H9 (cell line): ENCODE measurements at regions not wholly inside any gene's neighbourhood (a gene's known extent, or its start where the extent isn't known, plus 50 kb on each side); places are given as distances from the start of the nearest gene placed in this dataset.
A peak's percentile ranks its signal among the peaks of the same experiment; 100 is the strongest.

ENCODE experiments used
- DNase-seq: peaks from one replicate; pipeline ENCODE4 v3.0.0-alpha.2; 2017
- H2AFZ ChIP-seq: one replicate; pipeline ENCODE4 v1.6.1; 2013; ENCODE audit warnings: mild to moderate bottlenecking, low read length, control low read depth, moderate library complexity
- H2AK5ac ChIP-seq: 2 replicates; pipeline ENCODE4 v1.6.1; 2013; ENCODE audit warnings: low read length, control low read depth, mixed read lengths; ENCODE audit not compliant: insufficient read length
- H2BK120ac ChIP-seq: one replicate; pipeline ENCODE4 v1.6.1; 2013; ENCODE audit warnings: low read depth, mild to moderate bottlenecking, low read length, control low read depth, inconsistent platforms; ENCODE audit not compliant: poor library complexity, severe bottlenecking
- H2BK12ac ChIP-seq: 2 replicates; pipeline ENCODE4 v1.6.1; 2013; ENCODE audit warnings: low read length, control low read depth, mixed read lengths, low read depth; ENCODE audit not compliant: insufficient read length
- H2BK15ac ChIP-seq: 2 replicates; pipeline ENCODE4 v1.6.1; 2013; ENCODE audit warnings: low read depth, low read length, control low read depth
- H2BK20ac ChIP-seq: one replicate; pipeline ENCODE4 v1.6.1; 2013; ENCODE audit warnings: low read depth, mild to moderate bottlenecking, low read length, control low read depth, inconsistent platforms; ENCODE audit not compliant: poor library complexity, severe bottlenecking
- H2BK5ac ChIP-seq: 2 replicates; pipeline ENCODE4 v1.6.1; 2013; ENCODE audit warnings: low read length, control low read depth, mixed read lengths; ENCODE audit not compliant: insufficient read length
- H3K14ac ChIP-seq: 2 replicates; pipeline ENCODE4 v1.6.1; 2013; ENCODE audit warnings: low read length, control low read depth; ENCODE audit not compliant: insufficient read depth
- H3K18ac ChIP-seq: 2 replicates; pipeline ENCODE4 v1.6.1; 2013; ENCODE audit warnings: low read depth, mild to moderate bottlenecking, mixed read lengths, low read length, control low read depth; ENCODE audit not compliant: insufficient read length
- H3K23ac ChIP-seq: 2 replicates; pipeline ENCODE4 v1.6.1; 2013; ENCODE audit warnings: low read length, control low read depth, mixed read lengths, low read depth; ENCODE audit not compliant: insufficient read length
- H3K23me2 ChIP-seq: 2 replicates; pipeline ENCODE4 v1.6.1; 2013; ENCODE audit warnings: low read depth, mild to moderate bottlenecking, mixed read lengths, low read length, control low read depth; ENCODE audit not compliant: insufficient read length, poor library complexity, severe bottlenecking
- H3K27ac ChIP-seq: 2 replicates; pipeline ENCODE4 v1.5.1; 2013; ENCODE audit warnings: low read length, control low read depth, mixed read lengths, low read depth; ENCODE audit not compliant: insufficient read length
- H3K27me3 ChIP-seq: 2 replicates; pipeline ENCODE4 v1.6.1; 2013; ENCODE audit warnings: low read length, control low read depth, inconsistent platforms; ENCODE audit not compliant: insufficient read depth
- H3K4ac ChIP-seq: 2 replicates; pipeline ENCODE4 v1.6.1; 2013; ENCODE audit warnings: low read depth, mild to moderate bottlenecking, control low read depth, inconsistent platforms, low read length, moderate library complexity
- H3K4me1 ChIP-seq: 2 replicates; pipeline ENCODE4 v1.6.1; 2013; ENCODE audit warnings: low read length, control low read depth, inconsistent platforms; ENCODE audit not compliant: insufficient read depth
- H3K4me2 ChIP-seq: 2 replicates; pipeline ENCODE4 v1.6.1; 2013; ENCODE audit warnings: low read length, control low read depth, mixed read lengths; ENCODE audit not compliant: insufficient read length, insufficient read depth
- H3K56ac ChIP-seq: 2 replicates; pipeline ENCODE4 v1.6.1; 2013; ENCODE audit warnings: low read depth, mild to moderate bottlenecking, mixed read lengths, low read length, control low read depth; ENCODE audit not compliant: insufficient read length
- H3K79me1 ChIP-seq: 2 replicates; pipeline ENCODE4 v1.6.1; 2013; ENCODE audit warnings: low read depth, mild to moderate bottlenecking, moderate library complexity, low read length, control low read depth, inconsistent platforms; ENCODE audit not compliant: insufficient read depth, poor library complexity, severe bottlenecking
- H3K79me2 ChIP-seq: 2 replicates; pipeline ENCODE4 v1.6.1; 2013; ENCODE audit warnings: low read length, control low read depth, inconsistent platforms; ENCODE audit not compliant: insufficient read depth
- H3K9ac ChIP-seq: 2 replicates; pipeline ENCODE4 v1.6.1; 2013; ENCODE audit warnings: low read length, control low read depth, mixed read lengths; ENCODE audit not compliant: insufficient read length; ENCODE audit errors: extremely low read depth
- H3K9me3 ChIP-seq: one replicate; pipeline ENCODE4 v1.6.1; 2013; ENCODE audit warnings: low read depth, low read length, inconsistent platforms; ENCODE audit not compliant: control insufficient read depth
- H3T11ph ChIP-seq: one replicate; pipeline ENCODE4 v1.6.1; 2013; ENCODE audit warnings: mild to moderate bottlenecking, low read length, control low read depth, inconsistent platforms
- H4K20me1 ChIP-seq: one replicate; pipeline ENCODE4 v1.6.1; 2013; ENCODE audit not compliant: control insufficient read depth, insufficient read length, insufficient read depth
- H4K5ac ChIP-seq: 2 replicates; pipeline ENCODE4 v1.6.1; 2013; ENCODE audit warnings: low read depth, mild to moderate bottlenecking, mixed read lengths, low read length, control low read depth; ENCODE audit not compliant: insufficient read length
- H4K8ac ChIP-seq: replicated peaks from 2 replicates; pipeline ENCODE4 v1.6.1; 2013; ENCODE audit warnings: low read length, control low read depth, mixed read lengths, low read depth; ENCODE audit not compliant: insufficient read length
- H4K91ac ChIP-seq: 2 replicates; pipeline ENCODE4 v1.6.1; 2013; ENCODE audit warnings: low read depth, mild to moderate bottlenecking, moderate library complexity, mixed read lengths, low read length, control low read depth; ENCODE audit not compliant: insufficient read length
- H3K27ac Mint-ChIP-seq, 3 experiments: 2 replicates in 2 of 3; 3 replicates in 1 of 3; pipeline ENCODE4 v1.8.0; 2020 to 2021; ENCODE audit warnings: mixed read lengths in 3 of 3, mild to moderate bottlenecking in 1 of 3, moderate library complexity in 1 of 3
- H3K27me3 Mint-ChIP-seq: 2 replicates; pipeline ENCODE4 v1.8.0; 2021; ENCODE audit warnings: low read depth, mild to moderate bottlenecking, moderate library complexity, mixed read lengths
- H3K36me3 Mint-ChIP-seq, 3 experiments: 2 replicates in 2 of 3; 3 replicates in 1 of 3; pipeline ENCODE4 v1.8.0; 2020 to 2021; ENCODE audit warnings: low read depth in 3 of 3, mixed read lengths in 3 of 3; ENCODE audit not compliant: insufficient read depth in 1 of 3
- H3K4me1 Mint-ChIP-seq, 2 experiments: 2 replicates each; pipeline ENCODE4 v1.8.0; 2020; ENCODE audit warnings: mixed read lengths in 2 of 2
- H3K4me3 Mint-ChIP-seq, 2 experiments: 2 replicates in 1 of 2; 3 replicates in 1 of 2; pipeline ENCODE4 v1.8.0; 2020 to 2021; ENCODE audit warnings: mild to moderate bottlenecking in 2 of 2, mixed read lengths in 2 of 2, moderate library complexity in 1 of 2
- H3K9me3 Mint-ChIP-seq, 2 experiments: 2 replicates in 1 of 2; 3 replicates in 1 of 2; pipeline ENCODE4 v1.8.0; 2020; ENCODE audit warnings: mild to moderate bottlenecking in 2 of 2, mixed read lengths in 2 of 2, moderate library complexity in 1 of 2
- CTCF ChIP-seq: fragments of 200-600 bp; sonication (generic); conservative IDR thresholded peaks from 3 replicates; pipeline ENCODE4 v1.8.0; 2021; ENCODE audit warnings: antibody characterized with exemption, mild to moderate bottlenecking
- WGBS: extraction: QIAGEN DNeasy Blood & Tissue Kit; methylation state at CpG from one replicate; pipeline ENCODE4 v1.1.7; 2013; ENCODE audit warnings: missing lambda C conversion rate, low lambda C conversion rate, mixed read lengths; ENCODE audit not compliant: insufficient read length; ENCODE audit errors: extremely low coverage; 5-methylcytosine and 5-hydroxymethylcytosine counted together

- H3K4me1 Mint-ChIP-seq, result peaks cover 18% of the 10 kb centered on the region in 2 experiments
- peak overlapping the region in 2 of 3 experiments; percentile 5 to 89; a peak in 2 of 7 replicates for H3K27ac Mint-ChIP-seq
- Histone ChIP-seq H3K14ac (no peak overlapping the region), H4K91ac (no peak overlapping the region), H3K4ac (no peak overlapping the region), H3K4me2 (no peak overlapping the region), H2BK12ac (no peak overlapping the region), H2BK120ac (no peak overlapping the region), H3K4me1 (no peaks in the 10 kb centered on the region), H3K9ac (no peak overlapping the region), H2BK20ac (no peak overlapping the region), H3K23ac (no peak overlapping the region), H2AFZ (no peak overlapping the region), H3K9me3 (no peaks in the 10 kb centered on the region), H3T11ph (no peak overlapping the region), H3K27ac (no peak overlapping the region), H4K8ac (no peak overlapping the region), H3K56ac (no peak overlapping the region), H3K79me1 (no peaks in the 10 kb centered on the region), H2AK5ac (no peak overlapping the region), H4K5ac (no peak overlapping the region), H2BK5ac (no peak overlapping the region), H3K18ac (no peak overlapping the region), H3K23me2 (no peaks in the 10 kb centered on the region), H2BK15ac (no peak overlapping the region), H3K27me3 (no peaks in the 10 kb centered on the region), H3K79me2 (no peaks in the 10 kb centered on the region), H4K20me1 (no peaks in the 10 kb centered on the region)
- peaks cover 4 to 16% (median 8%) of the 10 kb centered on the region in 3 experiments; a peak in 6 of 7 replicates for H3K36me3 Mint-ChIP-seq
- no CpG with 5 or more reads among the region's 1 CpG for WGBS
- TF ChIP-seq CTCF, result no peak
- no peak overlapping the region for H3K4me3 Mint-ChIP-seq
- H3K9me3 Mint-ChIP-seq, result peaks cover 1 to 9% of the 10 kb centered on the region in 2 experiments; a peak in 2 of 5 replicates
- DNase-seq, result no peak
- H3K27me3 Mint-ChIP-seq, result no peaks in the 10 kb centered on the region
Measured at GRCh38 chr4:136032391-136032790, 1499.9 kb downstream of the PCDH18 start.
